SK-N-SH treated with all-trans-retinoic acid at 6 μM for 48 hours (cell line): ENCODE measurements at regions not wholly inside any gene's neighbourhood (a gene's known extent, or its start where the extent isn't known, plus 50 kb on each side); places are given as distances from the start of the nearest gene placed in this dataset.
"Not testable (repeated sequence)": the region's sequence is repeated elsewhere in the genome, so short reads cannot be mapped to it uniquely, and the experiment has no call there.

Experiments used
- ATAC-seq: fragments of 200-7000 bp; cut with Tn5 transposase; 3 replicates; pipeline ENCODE4 v1.9.1; 2020; ENCODE audit warnings: mild to moderate bottlenecking, moderate library complexity
- ARNTL ChIP-seq: fragments of 450-650 bp; formaldehyde crosslinking; IDR thresholded peaks from 2 replicates; pipeline ENCODE4 v1.5.0; 2020; ENCODE audit warnings: low read depth, mild to moderate bottlenecking, moderate library complexity, borderline replicate concordance
- BACH2 ChIP-seq: fragments of 250-450 bp; sonication (Bioruptor Pico); IDR thresholded peaks from 2 replicates; pipeline ENCODE4 v1.9.0; 2021; ENCODE audit warnings: mild to moderate bottlenecking, borderline replicate concordance
- CREB5 ChIP-seq: fragments of 250-450 bp; sonication (Bioruptor Pico); IDR thresholded peaks from 2 replicates; pipeline ENCODE4 v1.5.1; 2020; ENCODE audit warnings: low read depth, mild to moderate bottlenecking, moderate library complexity
- CSDC2 ChIP-seq: fragments of 250-450 bp; sonication (Bioruptor Pico); IDR thresholded peaks from 2 replicates; pipeline ENCODE4 v1.5.0; 2020; ENCODE audit warnings: mild to moderate bottlenecking, moderate library complexity
- CSRNP3 ChIP-seq: fragments of 250-450 bp; sonication (Bioruptor Pico); IDR thresholded peaks from 2 replicates; pipeline ENCODE4 v1.5.1; 2021; ENCODE audit warnings: mild to moderate bottlenecking, moderate library complexity
- ESRRG ChIP-seq: fragments of 250-450 bp; sonication (Bioruptor Pico); IDR thresholded peaks from 2 replicates; pipeline ENCODE4 v1.6.1; 2021; ENCODE audit warnings: mild to moderate bottlenecking
- GLIS3 ChIP-seq: fragments of 250-450 bp; sonication (Bioruptor Pico); IDR thresholded peaks from 2 replicates; pipeline ENCODE4 v1.5.0; 2020; ENCODE audit warnings: mild to moderate bottlenecking, moderate library complexity
- ISL1 ChIP-seq: fragments of 250-450 bp; sonication (Bioruptor Pico); IDR thresholded peaks from 2 replicates; pipeline ENCODE4 v2.1.2; 2022; ENCODE audit warnings: mild to moderate bottlenecking, moderate library complexity
- OSR1 ChIP-seq: fragments of 250-450 bp; sonication (Bioruptor Pico); IDR thresholded peaks from 2 replicates; pipeline ENCODE4 v1.8.0; 2022; ENCODE audit warnings: moderate library complexity, mild to moderate bottlenecking, inconsistent platforms
- PATZ1 ChIP-seq: fragments of 250-450 bp; sonication (Bioruptor Pico); IDR thresholded peaks from 2 replicates; pipeline ENCODE4 v1.8.0; 2020; ENCODE audit warnings: mild to moderate bottlenecking, moderate library complexity, borderline replicate concordance
- PPARA ChIP-seq: fragments of 250-450 bp; sonication (Bioruptor Pico); IDR thresholded peaks from 2 replicates; pipeline ENCODE4 v1.5.0; 2020; ENCODE audit warnings: mild to moderate bottlenecking, borderline replicate concordance
- RARB ChIP-seq: fragments of 250-450 bp; sonication (Bioruptor Pico); IDR thresholded peaks from 2 replicates; pipeline ENCODE4 v1.8.0; 2021; ENCODE audit warnings: mild to moderate bottlenecking, moderate library complexity
- SNAI2 ChIP-seq: fragments of 250-450 bp; sonication (Bioruptor Pico); IDR thresholded peaks from 2 replicates; pipeline ENCODE4 v1.5.0; 2020; ENCODE audit warnings: mild to moderate bottlenecking, moderate library complexity
- TCF4 ChIP-seq: fragments of 250-450 bp; sonication (Bioruptor Pico); IDR thresholded peaks from 2 replicates; pipeline ENCODE4 v1.8.0; 2021; ENCODE audit warnings: mild to moderate bottlenecking, moderate library complexity, borderline replicate concordance
- TOX ChIP-seq: fragments of 250-450 bp; sonication (Bioruptor Pico); IDR thresholded peaks from 2 replicates; pipeline ENCODE4 v1.8.0; 2021; ENCODE audit warnings: mild to moderate bottlenecking, moderate library complexity, borderline replicate concordance
- ZC3H10 ChIP-seq: fragments of 250-450 bp; sonication (Bioruptor Pico); IDR thresholded peaks from 2 replicates; pipeline ENCODE4 v1.5.1; 2021; ENCODE audit warnings: mild to moderate bottlenecking, moderate library complexity
- ZFP30 ChIP-seq: fragments of 450-650 bp; formaldehyde crosslinking; IDR thresholded peaks from 2 replicates; pipeline ENCODE4 v1.5.0; 2022; ENCODE audit warnings: mild to moderate bottlenecking, moderate library complexity
- ZNF565 ChIP-seq: fragments of 450-650 bp; formaldehyde crosslinking; conservative IDR thresholded peaks from 2 replicates; pipeline ENCODE4 v1.5.0; 2020; ENCODE audit warnings: low read depth, mild to moderate bottlenecking, moderate library complexity
- ZNF70 ChIP-seq: fragments of 450-650 bp; formaldehyde crosslinking; IDR thresholded peaks from 2 replicates; pipeline ENCODE4 v1.5.0; 2020; ENCODE audit warnings: mild to moderate bottlenecking, moderate library complexity
- ZNF8 ChIP-seq: fragments of 450-650 bp; formaldehyde crosslinking; IDR thresholded peaks from 2 replicates; pipeline ENCODE4 v1.5.0; 2020; ENCODE audit warnings: mild to moderate bottlenecking, moderate library complexity
- TF ChIP-seq, protein P1 (sequence below): fragments of 250-450 bp; sonication (Bioruptor Pico); IDR thresholded peaks from 2 replicates; pipeline ENCODE4 v1.8.0; 2021; ENCODE audit warnings: low read depth, mild to moderate bottlenecking, moderate library complexity, borderline replicate concordance
- TF ChIP-seq, protein P2 (sequence below): fragments of 250-450 bp; sonication (Bioruptor Pico); IDR thresholded peaks from 2 replicates; pipeline ENCODE4 v1.5.0; 2020; ENCODE audit warnings: mild to moderate bottlenecking, moderate library complexity

- ATAC-seq = no peak
- TF ChIP-seq PATZ1 (CRISPR knock-in tag) (no peak), ZC3H10 (CRISPR knock-in tag) (no peak), ZNF8 (no peak), ZNF565 (CRISPR knock-in tag) (no peak), CREB5 (CRISPR knock-in tag) (no peak), RARB (no peak), CSDC2 (CRISPR knock-in tag) (no peak), TCF4 (no peak), ARNTL (CRISPR knock-in tag) (no peak), ISL1 (CRISPR knock-in tag) (no peak), ZNF70 (CRISPR knock-in tag) (no peak), OSR1 (no peak), BACH2 (CRISPR knock-in tag) (no peak), ESRRG (CRISPR knock-in tag) (no peak), ZFP30 (CRISPR knock-in tag) (no peak), GLIS3 (no peak), PPARA (CRISPR knock-in tag) (no peak)
- TF ChIP-seq, protein P1, sequence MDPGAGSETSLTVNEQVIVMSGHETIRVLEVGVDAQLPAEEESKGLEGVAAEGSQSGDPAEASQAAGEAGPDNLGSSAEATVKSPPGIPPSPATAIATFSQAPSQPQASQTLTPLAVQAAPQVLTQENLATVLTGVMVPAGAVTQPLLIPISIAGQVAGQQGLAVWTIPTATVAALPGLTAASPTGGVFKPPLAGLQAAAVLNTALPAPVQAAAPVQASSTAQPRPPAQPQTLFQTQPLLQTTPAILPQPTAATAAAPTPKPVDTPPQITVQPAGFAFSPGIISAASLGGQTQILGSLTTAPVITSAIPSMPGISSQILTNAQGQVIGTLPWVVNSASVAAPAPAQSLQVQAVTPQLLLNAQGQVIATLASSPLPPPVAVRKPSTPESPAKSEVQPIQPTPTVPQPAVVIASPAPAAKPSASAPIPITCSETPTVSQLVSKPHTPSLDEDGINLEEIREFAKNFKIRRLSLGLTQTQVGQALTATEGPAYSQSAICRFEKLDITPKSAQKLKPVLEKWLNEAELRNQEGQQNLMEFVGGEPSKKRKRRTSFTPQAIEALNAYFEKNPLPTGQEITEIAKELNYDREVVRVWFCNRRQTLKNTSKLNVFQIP (CRISPR knock-in tag) = no peak
- TF ChIP-seq, all 23 proteins: peak for 0
Measured at GRCh38 chr6:140201787-140202458, 827.5 kb upstream of the CITED2 start.

DNA sequence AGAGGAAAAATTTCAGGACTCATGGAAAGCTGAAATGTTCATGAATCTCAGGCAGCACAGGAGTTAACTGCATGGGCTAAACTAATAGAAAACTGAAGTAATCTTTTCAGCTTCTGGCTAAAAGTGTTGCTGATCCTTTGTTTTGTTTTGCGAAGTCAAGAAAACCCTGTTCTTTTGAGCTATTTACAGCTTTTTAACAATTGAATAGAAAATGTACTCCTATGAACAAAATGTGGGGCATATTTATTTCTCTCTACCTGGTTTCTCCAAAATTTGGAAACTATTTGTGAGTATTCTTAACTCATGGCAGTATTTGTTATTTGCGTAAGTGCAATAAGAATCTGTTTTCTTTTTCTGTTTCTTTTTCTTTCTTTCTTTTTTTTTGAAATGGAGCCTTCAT is 818.8 kb upstream of the CITED2 start:
- ATAC-seq = no peak
- TF ChIP-seq, protein P1 (CRISPR knock-in tag) = no peak
- TF ChIP-seq SNAI2 (CRISPR knock-in tag) (no peak), GLIS3 (no peak), OSR1 (no peak)

DNA sequence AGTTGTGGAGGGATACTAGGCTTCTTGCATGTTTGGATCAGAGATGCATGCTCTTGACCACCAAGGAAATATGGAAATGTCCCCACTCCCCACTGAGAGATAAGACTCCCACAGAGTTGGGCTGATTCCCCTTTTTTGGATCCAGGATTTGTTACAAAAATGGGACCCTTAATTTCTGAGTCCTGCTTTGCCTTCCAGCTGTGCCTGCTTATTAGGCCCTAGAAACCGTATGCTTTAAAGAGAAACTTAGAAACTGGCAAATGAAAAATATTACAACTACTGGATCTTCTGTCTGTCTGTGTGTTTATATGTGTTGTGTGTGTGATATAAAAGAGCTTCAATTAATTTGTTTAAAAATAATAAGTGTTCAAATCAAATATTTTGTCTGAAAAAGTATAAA is 817.6 kb upstream of the CITED2 start:
- no peak for TF ChIP-seq ZC3H10 (CRISPR knock-in tag)
- no peak for TF ChIP-seq ZNF70 (CRISPR knock-in tag)
- no peak for TF ChIP-seq TCF4
- TF ChIP-seq, protein P2, sequence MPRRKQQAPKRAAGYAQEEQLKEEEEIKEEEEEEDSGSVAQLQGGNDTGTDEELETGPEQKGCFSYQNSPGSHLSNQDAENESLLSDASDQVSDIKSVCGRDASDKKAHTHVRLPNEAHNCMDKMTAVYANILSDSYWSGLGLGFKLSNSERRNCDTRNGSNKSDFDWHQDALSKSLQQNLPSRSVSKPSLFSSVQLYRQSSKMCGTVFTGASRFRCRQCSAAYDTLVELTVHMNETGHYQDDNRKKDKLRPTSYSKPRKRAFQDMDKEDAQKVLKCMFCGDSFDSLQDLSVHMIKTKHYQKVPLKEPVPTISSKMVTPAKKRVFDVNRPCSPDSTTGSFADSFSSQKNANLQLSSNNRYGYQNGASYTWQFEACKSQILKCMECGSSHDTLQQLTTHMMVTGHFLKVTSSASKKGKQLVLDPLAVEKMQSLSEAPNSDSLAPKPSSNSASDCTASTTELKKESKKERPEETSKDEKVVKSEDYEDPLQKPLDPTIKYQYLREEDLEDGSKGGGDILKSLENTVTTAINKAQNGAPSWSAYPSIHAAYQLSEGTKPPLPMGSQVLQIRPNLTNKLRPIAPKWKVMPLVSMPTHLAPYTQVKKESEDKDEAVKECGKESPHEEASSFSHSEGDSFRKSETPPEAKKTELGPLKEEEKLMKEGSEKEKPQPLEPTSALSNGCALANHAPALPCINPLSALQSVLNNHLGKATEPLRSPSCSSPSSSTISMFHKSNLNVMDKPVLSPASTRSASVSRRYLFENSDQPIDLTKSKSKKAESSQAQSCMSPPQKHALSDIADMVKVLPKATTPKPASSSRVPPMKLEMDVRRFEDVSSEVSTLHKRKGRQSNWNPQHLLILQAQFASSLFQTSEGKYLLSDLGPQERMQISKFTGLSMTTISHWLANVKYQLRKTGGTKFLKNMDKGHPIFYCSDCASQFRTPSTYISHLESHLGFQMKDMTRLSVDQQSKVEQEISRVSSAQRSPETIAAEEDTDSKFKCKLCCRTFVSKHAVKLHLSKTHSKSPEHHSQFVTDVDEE (CRISPR knock-in tag) = no peak
- TF ChIP-seq CREB5 (CRISPR knock-in tag) = no peak
- no peak for TF ChIP-seq PPARA (CRISPR knock-in tag)
- TF ChIP-seq RARB = no peak
- no peak for TF ChIP-seq TOX (CRISPR knock-in tag)
- TF ChIP-seq ISL1 (CRISPR knock-in tag) = no peak
- TF ChIP-seq CSDC2 (CRISPR knock-in tag) = no peak
- TF ChIP-seq, protein P1 (CRISPR knock-in tag) = no peak
- no peak for TF ChIP-seq BACH2 (CRISPR knock-in tag)
- TF ChIP-seq ARNTL (CRISPR knock-in tag) = no peak
- TF ChIP-seq ZNF565 (CRISPR knock-in tag) = no peak
- no peak for TF ChIP-seq ZFP30 (CRISPR knock-in tag)
- no peak for TF ChIP-seq ESRRG (CRISPR knock-in tag)
- no peak for TF ChIP-seq CSRNP3
- TF ChIP-seq OSR1 = no peak
- ATAC-seq = no peak

- not testable (repeated sequence) for ATAC-seq
Measured at GRCh38 chr6:140189263-140189662, 814.8 kb upstream of the CITED2 start.
